SK-N-SH treated with all-trans-retinoic acid at 6 μM for 48 hours (cell line): ENCODE measurements at regions not wholly inside any gene's neighbourhood (a gene's known extent, or its start where the extent isn't known, plus 50 kb on each side); places are given as distances from the start of the nearest gene placed in this dataset.

Source experiments
- ARNTL ChIP-seq: fragments of 450-650 bp; formaldehyde crosslinking; IDR thresholded peaks from 2 replicates; pipeline ENCODE4 v1.5.0; 2020; ENCODE audit warnings: low read depth, mild to moderate bottlenecking, moderate library complexity, borderline replicate concordance
- CSDC2 ChIP-seq: fragments of 250-450 bp; sonication (Bioruptor Pico); IDR thresholded peaks from 2 replicates; pipeline ENCODE4 v1.5.0; 2020; ENCODE audit warnings: mild to moderate bottlenecking, moderate library complexity
- ESRRG ChIP-seq: fragments of 250-450 bp; sonication (Bioruptor Pico); IDR thresholded peaks from 2 replicates; pipeline ENCODE4 v1.6.1; 2021; ENCODE audit warnings: mild to moderate bottlenecking
- PPARA ChIP-seq: fragments of 250-450 bp; sonication (Bioruptor Pico); IDR thresholded peaks from 2 replicates; pipeline ENCODE4 v1.5.0; 2020; ENCODE audit warnings: mild to moderate bottlenecking, borderline replicate concordance
- RARB ChIP-seq: fragments of 250-450 bp; sonication (Bioruptor Pico); IDR thresholded peaks from 2 replicates; pipeline ENCODE4 v1.8.0; 2021; ENCODE audit warnings: mild to moderate bottlenecking, moderate library complexity
- ZC3H10 ChIP-seq: fragments of 250-450 bp; sonication (Bioruptor Pico); IDR thresholded peaks from 2 replicates; pipeline ENCODE4 v1.5.1; 2021; ENCODE audit warnings: mild to moderate bottlenecking, moderate library complexity
- ZFP30 ChIP-seq: fragments of 450-650 bp; formaldehyde crosslinking; IDR thresholded peaks from 2 replicates; pipeline ENCODE4 v1.5.0; 2022; ENCODE audit warnings: mild to moderate bottlenecking, moderate library complexity
- ZNF70 ChIP-seq: fragments of 450-650 bp; formaldehyde crosslinking; IDR thresholded peaks from 2 replicates; pipeline ENCODE4 v1.5.0; 2020; ENCODE audit warnings: mild to moderate bottlenecking, moderate library complexity
- ZNF8 ChIP-seq: fragments of 450-650 bp; formaldehyde crosslinking; IDR thresholded peaks from 2 replicates; pipeline ENCODE4 v1.5.0; 2020; ENCODE audit warnings: mild to moderate bottlenecking, moderate library complexity
- TF ChIP-seq, protein P1 (sequence below): fragments of 250-450 bp; sonication (Bioruptor Pico); IDR thresholded peaks from 2 replicates; pipeline ENCODE4 v1.5.0; 2020; ENCODE audit warnings: mild to moderate bottlenecking, moderate library complexity

DNA sequence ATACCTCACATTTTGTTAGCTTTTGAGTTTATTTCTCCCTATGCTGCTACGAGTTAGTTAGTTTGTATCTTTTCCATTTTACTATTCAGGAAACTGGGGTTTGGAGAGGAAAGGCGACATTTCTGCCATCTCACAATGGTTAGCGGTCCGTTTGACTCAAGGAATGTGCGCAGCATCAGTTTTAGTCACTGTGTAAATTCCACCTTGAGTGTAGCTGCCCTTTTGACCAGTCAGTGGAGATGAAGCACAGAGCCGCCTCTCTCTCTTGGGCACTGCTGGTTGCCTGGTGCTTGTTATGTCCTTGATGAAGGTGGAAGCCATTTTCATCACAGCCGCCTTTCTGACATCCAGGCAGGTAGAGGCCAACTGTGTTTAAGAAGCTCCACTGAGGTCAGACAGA lies 185.5 kb downstream of the SCP2D1 start:
- TF ChIP-seq, protein P1, sequence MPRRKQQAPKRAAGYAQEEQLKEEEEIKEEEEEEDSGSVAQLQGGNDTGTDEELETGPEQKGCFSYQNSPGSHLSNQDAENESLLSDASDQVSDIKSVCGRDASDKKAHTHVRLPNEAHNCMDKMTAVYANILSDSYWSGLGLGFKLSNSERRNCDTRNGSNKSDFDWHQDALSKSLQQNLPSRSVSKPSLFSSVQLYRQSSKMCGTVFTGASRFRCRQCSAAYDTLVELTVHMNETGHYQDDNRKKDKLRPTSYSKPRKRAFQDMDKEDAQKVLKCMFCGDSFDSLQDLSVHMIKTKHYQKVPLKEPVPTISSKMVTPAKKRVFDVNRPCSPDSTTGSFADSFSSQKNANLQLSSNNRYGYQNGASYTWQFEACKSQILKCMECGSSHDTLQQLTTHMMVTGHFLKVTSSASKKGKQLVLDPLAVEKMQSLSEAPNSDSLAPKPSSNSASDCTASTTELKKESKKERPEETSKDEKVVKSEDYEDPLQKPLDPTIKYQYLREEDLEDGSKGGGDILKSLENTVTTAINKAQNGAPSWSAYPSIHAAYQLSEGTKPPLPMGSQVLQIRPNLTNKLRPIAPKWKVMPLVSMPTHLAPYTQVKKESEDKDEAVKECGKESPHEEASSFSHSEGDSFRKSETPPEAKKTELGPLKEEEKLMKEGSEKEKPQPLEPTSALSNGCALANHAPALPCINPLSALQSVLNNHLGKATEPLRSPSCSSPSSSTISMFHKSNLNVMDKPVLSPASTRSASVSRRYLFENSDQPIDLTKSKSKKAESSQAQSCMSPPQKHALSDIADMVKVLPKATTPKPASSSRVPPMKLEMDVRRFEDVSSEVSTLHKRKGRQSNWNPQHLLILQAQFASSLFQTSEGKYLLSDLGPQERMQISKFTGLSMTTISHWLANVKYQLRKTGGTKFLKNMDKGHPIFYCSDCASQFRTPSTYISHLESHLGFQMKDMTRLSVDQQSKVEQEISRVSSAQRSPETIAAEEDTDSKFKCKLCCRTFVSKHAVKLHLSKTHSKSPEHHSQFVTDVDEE (CRISPR knock-in tag), result no peak
- no peak for TF ChIP-seq ZFP30 (CRISPR knock-in tag)
- no peak for TF ChIP-seq PPARA
- no peak for TF ChIP-seq ZNF8
- TF ChIP-seq CSDC2, result no peak
- TF ChIP-seq ZNF70 (CRISPR knock-in tag), result no peak
- no peak for TF ChIP-seq ARNTL (CRISPR knock-in tag)
- no peak for TF ChIP-seq ESRRG (CRISPR knock-in tag)
- no peak for TF ChIP-seq RARB (CRISPR knock-in tag)
- TF ChIP-seq ZC3H10 (CRISPR knock-in tag), result no peak
